Panc1 (cell line): ENCODE measurements at regions not wholly inside any gene's neighbourhood (a gene's known extent, or its start where the extent isn't known, plus 50 kb on each side); places are given as distances from the start of the nearest gene placed in this dataset.

Experiments used
- ATAC-seq: fragments of 200-7000 bp; cut with Tn5 transposase; 2 replicates; pipeline ENCODE4 v1.9.1; 2020; ENCODE audit warnings: mild to moderate bottlenecking, moderate library complexity
- BruUV-seq: library from RNA; stranded (reverse); fragments of 400-500 nt; replicated peaks from 2 replicates; lab custom pipeline; 2021; lab: Mats Ljungman, UMichigan
- CTCF ChIA-PET: fragments of 300-600 bp; sonication (Branson Sonifier 250); formaldehyde crosslinking; loops from one replicate; lab custom pipeline; 2022; ENCODE audit warnings: antibody characterized with exemption; lab: Charles Lee
- POLR2A ChIA-PET: fragments of 300-600 bp; sonication (Branson Sonifier 250); formaldehyde crosslinking; loops from one replicate; lab custom pipeline; 2022; ENCODE audit warnings: antibody characterized with exemption; lab: Charles Lee
- DNase-seq: peaks from one replicate; pipeline ENCODE4 v3.0.0-alpha.2; 2010; ENCODE audit warnings: low read depth, low spot score
- H3K27ac ChIP-seq: 2 replicates; pipeline ENCODE4 v1.5.1; 2011; ENCODE audit warnings: mild to moderate bottlenecking, low read length, inconsistent platforms
- H3K27me3 ChIP-seq: fragments of 200-500 bp; sonication (Bioruptor generic); 2 replicates; pipeline ENCODE4 v1.6.0; 2014; ENCODE audit warnings: low read length, inconsistent platforms; ENCODE audit not compliant: control insufficient read depth, insufficient read depth
- H3K36me3 ChIP-seq: fragments of 200-500 bp; sonication (Bioruptor generic); 2 replicates; pipeline ENCODE4 v1.5.1; 2014; ENCODE audit warnings: inconsistent platforms, mild to moderate bottlenecking, low read length, moderate library complexity; ENCODE audit not compliant: control insufficient read depth, insufficient read depth
- H3K4me1 ChIP-seq: 2 replicates; pipeline ENCODE4 v1.5.1; 2011; ENCODE audit warnings: inconsistent platforms, mild to moderate bottlenecking, low read length, moderate library complexity; ENCODE audit not compliant: control insufficient read depth, insufficient read depth
- H3K4me3 ChIP-seq, 2 experiments: 2 replicates each; pipeline ENCODE4 v1.5.1; 2011 to 2012; ENCODE audit warnings: low read depth in 2 of 2, low read length in 2 of 2, mild to moderate bottlenecking in 2 of 2, inconsistent platforms in 1 of 2, moderate library complexity in 1 of 2
- H3K9me3 ChIP-seq: fragments of 200-500 bp; sonication (Bioruptor generic); 2 replicates; pipeline ENCODE4 v1.5.1; 2014; ENCODE audit warnings: low read depth, mild to moderate bottlenecking, inconsistent platforms, low read length, moderate library complexity; ENCODE audit not compliant: control insufficient read depth, insufficient read depth
- POLR2AphosphoS5 ChIP-seq: IDR thresholded peaks from 2 replicates; pipeline ENCODE4 v1.6.1; 2012; ENCODE audit warnings: mild to moderate bottlenecking, low read depth, low read length, moderate library complexity
- REST ChIP-seq, 2 experiments: IDR thresholded peaks; 2 replicates each; pipeline ENCODE4 v1.6.1; 2011 to 2012; ENCODE audit warnings: low read depth in 2 of 2, control low read depth in 1 of 2, low read length in 1 of 2, mild to moderate bottlenecking in 1 of 2, moderate library complexity in 1 of 2; ENCODE audit not compliant: insufficient read depth in 1 of 2
- SIN3A ChIP-seq: IDR thresholded peaks from 2 replicates; pipeline ENCODE4 v1.6.1; 2012; ENCODE audit warnings: low read depth, mild to moderate bottlenecking, low read length, moderate library complexity, borderline replicate concordance; ENCODE audit not compliant: insufficient read depth
- TCF7L2 ChIP-seq: IDR thresholded peaks from 2 replicates; pipeline ENCODE4 v1.6.1; 2011; ENCODE audit warnings: mild to moderate bottlenecking, low read depth, low read length, inconsistent platforms
- in situ Hi-C: cut with HindIII; loops from 2 replicates; pipeline ENCODE4 v1.10.0; 2016; ENCODE audit warnings: low sequenced_read_pairs, low pct_unique_long_range_greater_than_20kb
- intact Hi-C: fragments of 100-400 bp; cut with micrococcal nuclease; formaldehyde crosslinking; loops from one replicate; pipeline ENCODE4 v1.10.0; 2022; ENCODE audit not compliant: unreplicated experiment
- TF ChIP-seq, protein P1 (sequence below): fragments of 450-650 bp; IDR thresholded peaks from 2 replicates; pipeline ENCODE4 v1.5.1; 2017; ENCODE audit warnings: mild to moderate bottlenecking

DNA sequence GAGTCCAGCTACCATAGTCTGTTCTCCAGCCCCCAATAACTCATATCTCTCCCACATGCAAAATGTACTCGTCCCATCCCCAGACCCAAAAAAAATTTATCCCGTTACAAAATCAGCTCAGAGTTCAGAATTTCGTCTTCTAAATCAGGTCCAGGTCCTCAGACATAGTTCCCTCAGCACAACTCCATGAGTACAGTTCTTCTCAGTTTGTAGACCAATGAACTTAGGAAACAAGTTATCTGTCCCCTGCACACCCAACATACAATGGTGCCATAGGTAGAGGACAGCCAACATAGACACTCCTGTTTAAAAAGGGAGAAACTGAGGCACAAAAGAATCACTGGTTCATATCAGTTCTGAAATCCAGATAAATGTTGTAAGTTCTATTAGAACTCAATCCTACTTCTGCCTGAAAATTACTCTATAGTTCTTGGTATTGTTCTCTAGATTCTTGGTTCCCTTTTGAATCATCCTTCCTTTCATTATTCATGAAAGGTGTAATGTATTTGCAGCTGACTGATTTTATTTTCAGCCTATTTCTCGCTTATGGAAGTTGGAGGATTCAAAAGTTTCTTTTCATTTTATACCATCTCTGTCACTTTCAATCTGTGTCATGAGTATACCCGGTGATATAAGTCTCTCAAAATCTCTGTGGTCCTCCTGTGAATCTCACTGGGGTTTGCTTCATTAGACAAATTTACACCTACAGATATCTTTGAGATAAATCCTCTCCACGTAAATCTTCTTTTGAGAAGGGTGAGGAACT, 75.8 kb upstream of the TSPAN2 start:
- POLR2A ChIA-PET = no interaction called here
- Histone ChIP-seq H3K36me3 (no peaks in the 10 kb centered on the region), H3K4me3 (no peak overlapping the region), H3K27me3 (no peaks in the 10 kb centered on the region), H3K27ac (no peak overlapping the region), H3K9me3 (no peaks in the 10 kb centered on the region), H3K4me1 (no peaks in the 10 kb centered on the region)
- ATAC-seq (no peak), DNase-seq (no peak)
- intact Hi-C loops (no loop called here), in situ Hi-C loops (no loop called here)
- TF ChIP-seq SIN3A = no peak
- BruUV-seq = no TSS peak
- CTCF ChIA-PET = no interaction called here

DNA sequence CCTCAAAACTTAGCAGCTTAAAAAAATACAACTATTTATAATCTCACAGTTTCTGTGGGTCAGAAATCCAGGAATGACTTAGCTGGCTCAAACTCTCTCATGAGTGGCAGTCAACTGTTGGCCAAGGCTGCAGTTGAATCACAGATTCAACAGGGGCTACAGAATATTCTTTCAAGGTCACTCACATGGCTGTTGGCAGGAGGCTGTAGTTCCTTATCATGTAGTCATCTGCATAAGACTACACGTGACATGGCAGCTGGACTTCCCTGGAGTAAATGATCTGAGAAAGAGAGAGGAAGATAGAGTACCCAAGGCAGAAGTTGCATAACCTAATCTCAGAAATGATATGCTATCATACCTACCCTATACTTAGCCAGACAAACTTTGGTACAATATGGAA, 75.2 kb upstream of the TSPAN2 start:
- no peaks in the 10 kb centered on the region for H3K4me1 ChIP-seq
- no peaks in the 10 kb centered on the region for H3K27me3 ChIP-seq
- DNase-seq = no peak
- in situ Hi-C loops (no loop called here), intact Hi-C loops (no loop called here)
- ChIA-PET POLR2A (no interaction called here), CTCF (no interaction called here)
- no peak overlapping the region for H3K4me3 ChIP-seq
- TF ChIP-seq REST (IDR thresholded peaks at IDR 0.05; ENCODE audit: insufficient read depth in 1 of 2, low read depth in 2 of 2, low read length in 1 of 2) (no peak), TCF7L2 (no peak), SIN3A (no peak)
- TF ChIP-seq, protein P1, sequence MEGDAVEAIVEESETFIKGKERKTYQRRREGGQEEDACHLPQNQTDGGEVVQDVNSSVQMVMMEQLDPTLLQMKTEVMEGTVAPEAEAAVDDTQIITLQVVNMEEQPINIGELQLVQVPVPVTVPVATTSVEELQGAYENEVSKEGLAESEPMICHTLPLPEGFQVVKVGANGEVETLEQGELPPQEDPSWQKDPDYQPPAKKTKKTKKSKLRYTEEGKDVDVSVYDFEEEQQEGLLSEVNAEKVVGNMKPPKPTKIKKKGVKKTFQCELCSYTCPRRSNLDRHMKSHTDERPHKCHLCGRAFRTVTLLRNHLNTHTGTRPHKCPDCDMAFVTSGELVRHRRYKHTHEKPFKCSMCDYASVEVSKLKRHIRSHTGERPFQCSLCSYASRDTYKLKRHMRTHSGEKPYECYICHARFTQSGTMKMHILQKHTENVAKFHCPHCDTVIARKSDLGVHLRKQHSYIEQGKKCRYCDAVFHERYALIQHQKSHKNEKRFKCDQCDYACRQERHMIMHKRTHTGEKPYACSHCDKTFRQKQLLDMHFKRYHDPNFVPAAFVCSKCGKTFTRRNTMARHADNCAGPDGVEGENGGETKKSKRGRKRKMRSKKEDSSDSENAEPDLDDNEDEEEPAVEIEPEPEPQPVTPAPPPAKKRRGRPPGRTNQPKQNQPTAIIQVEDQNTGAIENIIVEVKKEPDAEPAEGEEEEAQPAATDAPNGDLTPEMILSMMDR = no peak
- H3K36me3 ChIP-seq = no peaks in the 10 kb centered on the region
- ATAC-seq = no peak
- no TSS peak for BruUV-seq
- no peak overlapping the region for H3K27ac ChIP-seq
- H3K9me3 ChIP-seq = no peaks in the 10 kb centered on the region

DNA sequence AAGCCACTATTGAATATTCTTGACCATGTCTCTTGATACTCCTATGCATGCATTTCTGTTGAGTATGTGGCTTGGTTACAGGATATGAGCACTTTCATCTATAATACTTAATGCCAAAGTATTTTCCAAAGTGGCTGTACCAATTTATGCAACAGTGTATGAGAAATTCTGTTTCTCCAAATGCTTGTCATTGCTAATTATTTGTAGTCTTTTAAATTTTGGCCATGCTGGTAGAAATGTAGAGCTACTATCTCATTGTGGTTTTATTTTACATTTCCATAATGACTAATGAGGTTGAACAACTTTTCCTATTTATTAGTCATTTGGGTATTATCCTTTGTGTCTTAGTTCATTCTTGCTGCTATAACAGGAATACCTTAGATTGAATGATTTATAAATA, 71.4 kb upstream of the TSPAN2 start:
- in situ Hi-C loops (no loop called here), intact Hi-C loops (no loop called here)
- ChIA-PET CTCF (no interaction called here), POLR2A (no interaction called here)
- Histone ChIP-seq H3K4me1 (no peaks in the 10 kb centered on the region), H3K36me3 (no peaks in the 10 kb centered on the region), H3K27ac (no peak overlapping the region), H3K9me3 (no peaks in the 10 kb centered on the region), H3K4me3 (no peak overlapping the region), H3K27me3 (no peaks in the 10 kb centered on the region)
- DNase-seq (no peak), ATAC-seq (no peak)
- TF ChIP-seq SIN3A = no peak
- no peak for TF ChIP-seq POLR2AphosphoS5
- TF ChIP-seq, protein P1 = no peak
- no peak for TF ChIP-seq REST (IDR thresholded peaks at IDR 0.05; ENCODE audit: insufficient read depth in 1 of 2, low read depth in 2 of 2, low read length in 1 of 2)
- TF ChIP-seq TCF7L2 = no peak
- BruUV-seq = no TSS peak
